ENCODE measurements at regions not wholly inside any gene's neighbourhood (a gene's known extent, or its start where the extent isn't known, plus 50 kb on each side); places are given as distances from the start of the nearest gene placed in this dataset.

DNA sequence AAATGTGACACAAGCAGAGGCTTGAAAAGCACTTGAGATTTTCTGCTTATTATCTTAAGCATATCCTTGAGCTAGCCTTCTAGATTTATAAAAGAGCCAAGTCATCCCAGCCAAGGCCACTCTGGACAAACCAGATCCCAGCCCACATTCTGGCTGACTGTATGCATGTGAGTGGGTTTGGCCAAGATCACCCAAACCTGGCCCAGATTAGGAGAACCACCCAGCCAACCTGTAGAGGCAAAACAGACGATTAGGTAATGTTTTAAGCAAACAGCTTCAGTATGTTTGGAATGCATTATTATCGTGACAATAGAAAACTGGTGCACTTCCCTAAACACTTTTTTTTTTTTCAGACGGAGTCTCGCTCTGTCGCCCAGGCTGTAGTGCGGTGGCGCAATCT is 151.9 kb downstream of the SPATA31D1 start:
- DNase-seq (no peak), ATAC-seq (ENCODE audit: low read depth) (no peak)
- Histone ChIP-seq H3K27me3 (replicated peaks in 1 of 4; ENCODE audit: control extremely low read depth in 1 of 4, control insufficient read depth in 3 of 4, insufficient read depth in 4 of 4, low read length in 3 of 4) (no peaks in the 10 kb centered on the region), H4K20me1 (ENCODE audit: control insufficient read depth, insufficient read depth, low read length, poor library complexity, severe bottlenecking) (no peaks in the 10 kb centered on the region), H2AFZ (ENCODE audit: insufficient read depth, low read depth, low read length, poor library complexity, severe bottlenecking) (no peak overlapping the region), H3K27ac (ENCODE audit: low read length in 2 of 2) (no peak overlapping the region), H3K4me2 (replicated peaks; ENCODE audit: low read depth, low read length, poor library complexity, severe bottlenecking) (no peak overlapping the region), H3K4me3 (ENCODE audit: control extremely low read depth in 1 of 5, extremely low read depth in 1 of 5, insufficient read depth in 1 of 5, low read depth in 2 of 5, low read length in 4 of 5) (no peak overlapping the region), H3K9me3 (ENCODE audit: control extremely low read depth in 1 of 3, control insufficient read depth in 2 of 3, insufficient read depth in 1 of 3, low read length in 2 of 3) (peaks cover 2 to 7% (median 4%) of the 10 kb centered on the region in 3 donors), H3K79me2 (ENCODE audit: control insufficient read depth, insufficient read depth, low read length) (no peaks in the 10 kb centered on the region), H3K4me1 (ENCODE audit: control insufficient read depth in 2 of 2, insufficient read depth in 2 of 2, low read length in 2 of 2) (no peaks in the 10 kb centered on the region), H3K36me3 (replicated peaks in 1 of 2; ENCODE audit: control extremely low read depth in 1 of 2, control insufficient read depth in 1 of 2, extremely low read depth in 1 of 2, insufficient read depth in 2 of 2, low read length in 1 of 2) (no peaks in the 10 kb centered on the region), H3K9ac (ENCODE audit: low read length) (no peak overlapping the region)
- ChIA-PET CTCF (interaction anchor here (1.0 kb wide), 1 partner anchor 11 kb away, joined by 3 read pairs; no protein-coding TSS in a partner anchor), POLR2A (no interaction called here)
- TF ChIP-seq CTCF (IDR thresholded peaks at IDR 0.05) (no peak), EZH2 (IDR thresholded peaks at IDR 0.05; ENCODE audit: borderline replicate concordance, insufficient read depth, low read depth, low read length, poor library complexity, severe bottlenecking) (no peak)
- WGBS (ENCODE audit: insufficient coverage) = 100% methylated on average over 1 of the region's 7 CpGs
- H3K4me3 Mint-ChIP-seq = no peak overlapping the region
- no peaks in the 10 kb centered on the region for H3K27me3 Mint-ChIP-seq
- intact Hi-C loops (cut with micrococcal nuclease) = no loop called here
- H3K4me1 Mint-ChIP-seq = no peaks in the 10 kb centered on the region
- H3K27ac Mint-ChIP-seq = no peak overlapping the region
- no peaks in the 10 kb centered on the region for H3K9me3 Mint-ChIP-seq (ENCODE audit: insufficient read depth)

DNA sequence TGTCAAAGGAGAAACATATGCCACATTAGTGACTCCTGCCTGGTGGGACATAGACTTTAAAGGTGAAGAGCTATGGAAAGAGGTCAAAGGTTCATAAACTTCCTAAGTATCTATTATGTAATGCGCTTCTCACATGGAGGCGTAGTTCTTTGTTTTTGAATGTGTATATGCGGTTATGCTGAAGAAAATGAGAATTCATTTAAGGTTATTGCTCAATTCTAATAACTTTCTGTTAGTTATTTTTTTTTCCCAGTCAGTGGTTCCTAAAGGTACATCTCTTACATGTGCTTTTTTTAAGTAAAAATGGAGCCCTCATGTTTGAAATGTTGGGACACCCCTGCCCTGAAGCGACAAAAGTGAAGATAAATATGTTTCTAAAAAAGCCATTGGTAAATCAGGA is 156.2 kb downstream of the SPATA31D1 start:
- POLR2A ChIA-PET = no interaction called here
- 80% methylated on average over 1 of the region's 4 CpGs for WGBS (ENCODE audit: insufficient coverage)
- H3K27ac ChIP-seq (ENCODE audit: low read length in 2 of 2) = no peak overlapping the region
- no peak overlapping the region for H3K27ac Mint-ChIP-seq
- intact Hi-C loops (cut with micrococcal nuclease) = no loop called here
- no peaks in the 10 kb centered on the region for H3K27me3 Mint-ChIP-seq
- no peak for TF ChIP-seq CTCF (IDR thresholded peaks at IDR 0.05)
- no peak for TF ChIP-seq EZH2 (IDR thresholded peaks at IDR 0.05; ENCODE audit: borderline replicate concordance, insufficient read depth, low read depth, low read length, poor library complexity, severe bottlenecking)
- CTCF ChIA-PET = interaction anchor here (1.3 kb wide), 1 partner anchor 15 kb away, joined by 3 read pairs; no protein-coding TSS in a partner anchor
- H3K4me3 Mint-ChIP-seq = no peak overlapping the region
- no peaks in the 10 kb centered on the region for H3K9me3 ChIP-seq (ENCODE audit: control extremely low read depth in 1 of 3, control insufficient read depth in 2 of 3, insufficient read depth in 1 of 3, low read length in 2 of 3)
- no peaks in the 10 kb centered on the region for H3K27me3 ChIP-seq (replicated peaks in 1 of 4; ENCODE audit: control extremely low read depth in 1 of 4, control insufficient read depth in 3 of 4, insufficient read depth in 4 of 4, low read length in 3 of 4)
- no peak overlapping the region for H2AFZ ChIP-seq (ENCODE audit: insufficient read depth, low read depth, low read length, poor library complexity, severe bottlenecking)
- no peak overlapping the region for H3K9ac ChIP-seq (ENCODE audit: low read length)
- H3K4me1 Mint-ChIP-seq = no peaks in the 10 kb centered on the region
- DNase-seq = no peak
- H3K4me3 ChIP-seq (ENCODE audit: control extremely low read depth in 1 of 5, extremely low read depth in 1 of 5, insufficient read depth in 1 of 5, low read depth in 2 of 5, low read length in 4 of 5) = no peak overlapping the region
- H4K20me1 ChIP-seq (ENCODE audit: control insufficient read depth, insufficient read depth, low read length, poor library complexity, severe bottlenecking) = no peaks in the 10 kb centered on the region
- no peaks in the 10 kb centered on the region for H3K79me2 ChIP-seq (ENCODE audit: control insufficient read depth, insufficient read depth, low read length)
- H3K9me3 Mint-ChIP-seq (ENCODE audit: insufficient read depth) = no peaks in the 10 kb centered on the region
- no peak overlapping the region for H3K4me2 ChIP-seq (replicated peaks; ENCODE audit: low read depth, low read length, poor library complexity, severe bottlenecking)
- ATAC-seq (ENCODE audit: low read depth) = no peak
- H3K4me1 ChIP-seq (ENCODE audit: control insufficient read depth in 2 of 2, insufficient read depth in 2 of 2, low read length in 2 of 2) = no peaks in the 10 kb centered on the region
- H3K36me3 ChIP-seq (replicated peaks in 1 of 2; ENCODE audit: control extremely low read depth in 1 of 2, control insufficient read depth in 1 of 2, extremely low read depth in 1 of 2, insufficient read depth in 2 of 2, low read length in 1 of 2) = no peaks in the 10 kb centered on the region
